ENCODE measurements at regions not wholly inside any gene's neighbourhood (a gene's known extent, or its start where the extent isn't known, plus 50 kb on each side); places are given as distances from the start of the nearest gene placed in this dataset.

GRCh38 chrX:91079342-91080114 is 355.1 kb upstream of the PABPC5 start:
- peaks cover 22% of the 10 kb centered on the region for H3K9me3 ChIP-seq (ENCODE audit: insufficient read depth, low read length)
- no peaks in the 10 kb centered on the region for H3K27me3 ChIP-seq (ENCODE audit: insufficient read depth, insufficient read length)
- no peaks in the 10 kb centered on the region for H3K36me3 ChIP-seq (ENCODE audit: insufficient read depth, insufficient read length, low read length)
- H3K9ac ChIP-seq (ENCODE audit: insufficient read length, low read depth): no peak overlapping the region
- DNase-seq (ENCODE audit: low read depth, low spot score): no peak
- H3K4me1 ChIP-seq (ENCODE audit: insufficient read depth, insufficient read length): no peaks in the 10 kb centered on the region
- no peak for TF ChIP-seq YY1 (IDR thresholded peaks at IDR 0.05; ENCODE audit: insufficient read depth, insufficient read length)
- no peak for TF ChIP-seq SUZ12 (IDR thresholded peaks at IDR 0.05; ENCODE audit: extremely low read depth, insufficient read depth, insufficient read length)
- no peak overlapping the region for H3K4me3 ChIP-seq (ENCODE audit: insufficient read length, low read depth)

GRCh38 chrX:91080822-91081221 is 353.8 kb upstream of the PABPC5 start:
- Histone ChIP-seq H3K9ac (ENCODE audit: insufficient read length, low read depth) (no peak overlapping the region), H3K4me1 (ENCODE audit: insufficient read depth, insufficient read length) (no peaks in the 10 kb centered on the region), H3K27me3 (ENCODE audit: insufficient read depth, insufficient read length) (no peaks in the 10 kb centered on the region), H3K36me3 (ENCODE audit: insufficient read depth, insufficient read length, low read length) (no peaks in the 10 kb centered on the region), H3K9me3 (ENCODE audit: insufficient read depth, low read length) (peaks cover 22% of the 10 kb centered on the region), H3K4me3 (ENCODE audit: insufficient read length, low read depth) (no peak overlapping the region)
- DNase-seq (ENCODE audit: low read depth, low spot score): no peak
- no peak for TF ChIP-seq SUZ12 (IDR thresholded peaks at IDR 0.05; ENCODE audit: extremely low read depth, insufficient read depth, insufficient read length)
- no peak for TF ChIP-seq ZNF274 (IDR thresholded peaks at IDR 0.05; ENCODE audit: low read depth, low read length)
- no peak for TF ChIP-seq YY1 (IDR thresholded peaks at IDR 0.05; ENCODE audit: insufficient read depth, insufficient read length)

GRCh38 chrX:91081873-91082272 is 352.8 kb upstream of the PABPC5 start:
- no peaks in the 10 kb centered on the region for H3K27me3 ChIP-seq (ENCODE audit: insufficient read depth, insufficient read length)
- H3K36me3 ChIP-seq (ENCODE audit: insufficient read depth, insufficient read length, low read length): no peaks in the 10 kb centered on the region
- H3K4me3 ChIP-seq (ENCODE audit: insufficient read length, low read depth): no peak overlapping the region
- no peak for DNase-seq (ENCODE audit: low read depth, low spot score)
- peaks cover 22% of the 10 kb centered on the region for H3K9me3 ChIP-seq (ENCODE audit: insufficient read depth, low read length)
- no peak overlapping the region for H3K9ac ChIP-seq (ENCODE audit: insufficient read length, low read depth)
- no peak for TF ChIP-seq YY1 (IDR thresholded peaks at IDR 0.05; ENCODE audit: insufficient read depth, insufficient read length)
- no peak for TF ChIP-seq ZNF274 (IDR thresholded peaks at IDR 0.05; ENCODE audit: low read depth, low read length)
- TF ChIP-seq SUZ12 (IDR thresholded peaks at IDR 0.05; ENCODE audit: extremely low read depth, insufficient read depth, insufficient read length): no peak
- H3K4me1 ChIP-seq (ENCODE audit: insufficient read depth, insufficient read length): no peaks in the 10 kb centered on the region

GRCh38 chrX:91108761-91109160 is 325.9 kb upstream of the PABPC5 start:
- no peak overlapping the region for H3K4me3 ChIP-seq (ENCODE audit: insufficient read length, low read depth)
- H3K9me3 ChIP-seq (ENCODE audit: insufficient read depth, low read length): no peaks in the 10 kb centered on the region
- no peak for DNase-seq (ENCODE audit: low read depth, low spot score)
- H3K4me1 ChIP-seq (ENCODE audit: insufficient read depth, insufficient read length): no peaks in the 10 kb centered on the region
- TF ChIP-seq YY1 (IDR thresholded peaks at IDR 0.05; ENCODE audit: insufficient read depth, insufficient read length): no peak
- TF ChIP-seq ZNF274 (IDR thresholded peaks at IDR 0.05; ENCODE audit: low read depth, low read length): no peak
- TF ChIP-seq SUZ12 (IDR thresholded peaks at IDR 0.05; ENCODE audit: extremely low read depth, insufficient read depth, insufficient read length): no peak
- no peaks in the 10 kb centered on the region for H3K36me3 ChIP-seq (ENCODE audit: insufficient read depth, insufficient read length, low read length)
- no peak overlapping the region for H3K9ac ChIP-seq (ENCODE audit: insufficient read length, low read depth)
- H3K27me3 ChIP-seq (ENCODE audit: insufficient read depth, insufficient read length): no peaks in the 10 kb centered on the region

- Histone ChIP-seq H3K9ac (ENCODE audit: insufficient read length, low read depth) (no peak overlapping the region), H3K4me3 (ENCODE audit: insufficient read length, low read depth) (no peak overlapping the region), H3K27me3 (ENCODE audit: insufficient read depth, insufficient read length) (no peaks in the 10 kb centered on the region), H3K36me3 (ENCODE audit: insufficient read depth, insufficient read length, low read length) (no peaks in the 10 kb centered on the region), H3K9me3 (ENCODE audit: insufficient read depth, low read length) (no peaks in the 10 kb centered on the region), H3K4me1 (ENCODE audit: insufficient read depth, insufficient read length) (no peaks in the 10 kb centered on the region)
- DNase-seq (ENCODE audit: low read depth, low spot score): no peak
- TF ChIP-seq YY1 (IDR thresholded peaks at IDR 0.05; ENCODE audit: insufficient read depth, insufficient read length): no peak
- no peak for TF ChIP-seq SUZ12 (IDR thresholded peaks at IDR 0.05; ENCODE audit: extremely low read depth, insufficient read depth, insufficient read length)
- TF ChIP-seq ZNF274 (IDR thresholded peaks at IDR 0.05; ENCODE audit: low read depth, low read length): no peak
These were observed 312.4 kb upstream of the PABPC5 start for GRCh38 chrX:91122151-91122694.

- Histone ChIP-seq H3K36me3 (ENCODE audit: insufficient read depth, insufficient read length, low read length) (no peaks in the 10 kb centered on the region), H3K4me3 (ENCODE audit: insufficient read length, low read depth) (no peak overlapping the region), H3K9me3 (ENCODE audit: insufficient read depth, low read length) (peaks cover 7% of the 10 kb centered on the region; the same call in 1 of the 2 replicates), H3K4me1 (ENCODE audit: insufficient read depth, insufficient read length) (no peaks in the 10 kb centered on the region), H3K9ac (ENCODE audit: insufficient read length, low read depth) (no peak overlapping the region), H3K27me3 (ENCODE audit: insufficient read depth, insufficient read length) (no peaks in the 10 kb centered on the region)
- TF ChIP-seq SUZ12 (IDR thresholded peaks at IDR 0.05; ENCODE audit: extremely low read depth, insufficient read depth, insufficient read length) (no peak), ZNF274 (IDR thresholded peaks at IDR 0.05; ENCODE audit: low read depth, low read length) (no peak)
- no peak for DNase-seq (ENCODE audit: low read depth, low spot score)
These were observed 296.8 kb upstream of the PABPC5 start for GRCh38 chrX:91137883-91138282.

Data from NT2/D1 (cell line).